Endodermal cell (in vitro differentiated cells): ENCODE measurements at regions not wholly inside any gene's neighbourhood (a gene's known extent, or its start where the extent isn't known, plus 50 kb on each side); places are given as distances from the start of the nearest gene placed in this dataset.

Experiments used
- DNase-seq: peaks from one replicate; pipeline ENCODE4 v3.0.0-alpha.2; 2017
- H3K27ac ChIP-seq: 2 replicates; pipeline ENCODE4 v1.5.1; 2013; ENCODE audit warnings: mild to moderate bottlenecking, low read depth, low read length, moderate library complexity
- H3K27me3 ChIP-seq: 2 replicates; pipeline ENCODE4 v1.6.1; 2013; ENCODE audit warnings: mild to moderate bottlenecking, low read length, moderate library complexity; ENCODE audit not compliant: insufficient read depth, control insufficient read depth, poor library complexity, severe bottlenecking
- H3K36me3 ChIP-seq: 2 replicates; pipeline ENCODE4 v1.7.0; 2013; ENCODE audit warnings: mild to moderate bottlenecking, low read length, moderate library complexity; ENCODE audit not compliant: control insufficient read depth, insufficient read depth
- H3K4me1 ChIP-seq: one replicate; pipeline ENCODE4 v1.7.0; 2013; ENCODE audit warnings: low read length; ENCODE audit not compliant: control insufficient read depth, insufficient read depth
- H3K4me3 ChIP-seq: 2 replicates; pipeline ENCODE4 v1.5.1; 2013; ENCODE audit warnings: mild to moderate bottlenecking, low read length, moderate library complexity
- H3K9ac ChIP-seq: 2 replicates; pipeline ENCODE4 v1.6.1; 2013; ENCODE audit warnings: mild to moderate bottlenecking, low read length, moderate library complexity; ENCODE audit not compliant: poor library complexity, severe bottlenecking; ENCODE audit errors: extremely low read depth
- H3K9me3 ChIP-seq: 2 replicates; pipeline ENCODE4 v1.6.1; 2013; ENCODE audit warnings: mild to moderate bottlenecking, low read length, moderate library complexity; ENCODE audit not compliant: control insufficient read depth
- H3K27ac Mint-ChIP-seq: 2 replicates; pipeline ENCODE4 v1.8.0; 2020; ENCODE audit warnings: mixed read lengths
- H3K27me3 Mint-ChIP-seq: 2 replicates; pipeline ENCODE4 v1.8.0; 2021; ENCODE audit warnings: mild to moderate bottlenecking, mixed read lengths; ENCODE audit not compliant: insufficient read depth
- H3K36me3 Mint-ChIP-seq: 2 replicates; pipeline ENCODE4 v1.8.0; 2020; ENCODE audit warnings: low read depth, mixed read lengths
- H3K4me1 Mint-ChIP-seq: 2 replicates; pipeline ENCODE4 v1.8.0; 2020; ENCODE audit warnings: mixed read lengths
- H3K4me3 Mint-ChIP-seq: 2 replicates; pipeline ENCODE4 v1.8.0; 2020; ENCODE audit warnings: mild to moderate bottlenecking, moderate library complexity, mixed read lengths
- H3K9me3 Mint-ChIP-seq: 2 replicates; pipeline ENCODE4 v1.8.0; 2020; ENCODE audit warnings: mild to moderate bottlenecking, mixed read lengths
- WGBS, 2 experiments: methylation state at CpG; one replicate each; pipeline versions ENCODE4 v1.1.5 to v1.1.7; 2013; ENCODE audit warnings: missing lambda C conversion rate in 2 of 2, mixed read lengths in 1 of 2; ENCODE audit not compliant: insufficient coverage in 1 of 2, insufficient read length in 1 of 2; 5-methylcytosine and 5-hydroxymethylcytosine counted together
- TF ChIP-seq, protein P1 (sequence below): fragments of 200-600 bp; sonication (generic); conservative IDR thresholded peaks from 2 replicates; pipeline ENCODE4 v1.5.0; 2021; ENCODE audit warnings: antibody characterized with exemption, mild to moderate bottlenecking

DNA sequence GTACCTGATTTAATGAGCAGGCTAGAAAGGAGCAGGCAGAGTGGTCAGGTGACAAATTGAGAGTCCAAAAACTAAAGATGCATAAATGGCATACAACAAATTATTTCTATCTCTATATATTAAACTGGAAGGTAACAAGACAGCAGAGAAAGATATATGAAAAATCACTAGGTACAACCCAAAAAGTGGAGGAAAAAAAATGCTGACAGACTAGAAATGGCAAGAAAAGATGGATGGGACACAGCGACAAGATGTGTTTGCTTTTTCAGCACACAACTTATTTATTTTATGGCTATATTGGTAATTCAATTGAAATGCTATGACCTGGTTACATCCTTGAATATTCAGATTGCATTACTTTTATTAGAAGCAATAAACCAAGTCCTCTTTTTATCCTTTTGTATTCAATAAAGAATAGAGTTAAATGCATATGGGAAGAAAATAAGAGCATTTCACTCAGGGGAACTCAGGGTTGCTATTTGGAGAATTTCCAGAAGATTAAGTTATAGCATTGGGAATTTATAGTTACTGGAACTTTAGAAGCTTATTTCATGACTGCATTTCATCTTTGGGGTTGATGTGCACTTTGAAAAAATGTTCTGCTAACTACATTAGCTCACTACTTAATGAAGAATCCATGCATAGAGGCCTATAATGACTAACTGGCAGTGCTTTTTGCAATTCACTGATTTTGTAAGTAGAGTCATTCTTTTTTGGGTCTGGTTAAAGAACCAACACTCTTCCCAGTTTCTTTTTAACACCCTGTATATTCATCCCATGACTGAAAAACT lies 566.6 kb upstream of the TUSC1 start:
- DNase-seq: no peak
- no peak overlapping the region for H3K9ac ChIP-seq
- H3K4me1 Mint-ChIP-seq: no peaks in the 10 kb centered on the region

DNA sequence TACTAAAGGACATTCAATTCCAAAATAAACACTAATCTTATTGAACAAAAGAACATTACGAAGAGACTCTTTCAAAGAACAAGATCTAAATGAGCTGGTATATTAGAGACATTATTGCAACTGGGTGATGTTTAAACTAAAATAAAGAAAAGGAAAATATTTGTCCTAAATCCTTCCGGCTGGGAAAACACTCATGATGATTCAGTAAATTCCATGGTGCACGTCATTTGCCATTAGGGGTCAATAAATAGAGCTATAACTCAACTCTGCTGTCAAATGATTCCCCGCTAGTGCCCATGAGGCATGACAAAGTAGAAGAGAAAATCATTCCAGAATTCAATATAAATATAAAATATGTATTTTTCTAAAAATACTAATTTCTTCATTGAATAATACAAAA lies 565.5 kb upstream of the TUSC1 start:
- H3K4me3 ChIP-seq: no peak overlapping the region
- Mint-ChIP-seq H3K36me3 (no peaks in the 10 kb centered on the region), H3K27me3 (no peaks in the 10 kb centered on the region), H3K9me3 (peaks cover 3% of the 10 kb centered on the region), H3K27ac (no peak overlapping the region), H3K4me3 (no peak overlapping the region), H3K4me1 (no peaks in the 10 kb centered on the region)
- no peak for DNase-seq
- H3K9ac ChIP-seq: no peak overlapping the region
- no peak overlapping the region for H3K27ac ChIP-seq
- H3K4me1 ChIP-seq: no peaks in the 10 kb centered on the region
- 79 to 95% methylated on average over 2 to 3 of the region's 4 CpGs for WGBS, 2 experiments
- no peaks in the 10 kb centered on the region for H3K36me3 ChIP-seq
- H3K9me3 ChIP-seq: peaks cover under 1% of the 10 kb centered on the region
- H3K27me3 ChIP-seq: no peaks in the 10 kb centered on the region
- TF ChIP-seq, protein P1, sequence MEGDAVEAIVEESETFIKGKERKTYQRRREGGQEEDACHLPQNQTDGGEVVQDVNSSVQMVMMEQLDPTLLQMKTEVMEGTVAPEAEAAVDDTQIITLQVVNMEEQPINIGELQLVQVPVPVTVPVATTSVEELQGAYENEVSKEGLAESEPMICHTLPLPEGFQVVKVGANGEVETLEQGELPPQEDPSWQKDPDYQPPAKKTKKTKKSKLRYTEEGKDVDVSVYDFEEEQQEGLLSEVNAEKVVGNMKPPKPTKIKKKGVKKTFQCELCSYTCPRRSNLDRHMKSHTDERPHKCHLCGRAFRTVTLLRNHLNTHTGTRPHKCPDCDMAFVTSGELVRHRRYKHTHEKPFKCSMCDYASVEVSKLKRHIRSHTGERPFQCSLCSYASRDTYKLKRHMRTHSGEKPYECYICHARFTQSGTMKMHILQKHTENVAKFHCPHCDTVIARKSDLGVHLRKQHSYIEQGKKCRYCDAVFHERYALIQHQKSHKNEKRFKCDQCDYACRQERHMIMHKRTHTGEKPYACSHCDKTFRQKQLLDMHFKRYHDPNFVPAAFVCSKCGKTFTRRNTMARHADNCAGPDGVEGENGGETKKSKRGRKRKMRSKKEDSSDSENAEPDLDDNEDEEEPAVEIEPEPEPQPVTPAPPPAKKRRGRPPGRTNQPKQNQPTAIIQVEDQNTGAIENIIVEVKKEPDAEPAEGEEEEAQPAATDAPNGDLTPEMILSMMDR: no peak

More for the DNA sequence above, 566.6 kb upstream of the TUSC1 start:
- Mint-ChIP-seq H3K36me3 (no peaks in the 10 kb centered on the region), H3K27ac (no peak overlapping the region), H3K4me3 (no peak overlapping the region), H3K27me3 (no peaks in the 10 kb centered on the region), H3K9me3 (peaks cover 13% of the 10 kb centered on the region)
- whole genome bisulfite sequencing, 2 experiments: 100% methylated on average over 1 of the region's 1 CpG; no CpG with 5 or more reads in 1 of the 2 experiments
- H3K36me3 ChIP-seq: no peaks in the 10 kb centered on the region
- H3K9me3 ChIP-seq: peaks cover 9% of the 10 kb centered on the region
- no peaks in the 10 kb centered on the region for H3K27me3 ChIP-seq
- H3K4me3 ChIP-seq: no peak overlapping the region
- TF ChIP-seq, protein P1: no peak
- H3K27ac ChIP-seq: no peak overlapping the region
- H3K4me1 ChIP-seq: no peaks in the 10 kb centered on the region

DNA sequence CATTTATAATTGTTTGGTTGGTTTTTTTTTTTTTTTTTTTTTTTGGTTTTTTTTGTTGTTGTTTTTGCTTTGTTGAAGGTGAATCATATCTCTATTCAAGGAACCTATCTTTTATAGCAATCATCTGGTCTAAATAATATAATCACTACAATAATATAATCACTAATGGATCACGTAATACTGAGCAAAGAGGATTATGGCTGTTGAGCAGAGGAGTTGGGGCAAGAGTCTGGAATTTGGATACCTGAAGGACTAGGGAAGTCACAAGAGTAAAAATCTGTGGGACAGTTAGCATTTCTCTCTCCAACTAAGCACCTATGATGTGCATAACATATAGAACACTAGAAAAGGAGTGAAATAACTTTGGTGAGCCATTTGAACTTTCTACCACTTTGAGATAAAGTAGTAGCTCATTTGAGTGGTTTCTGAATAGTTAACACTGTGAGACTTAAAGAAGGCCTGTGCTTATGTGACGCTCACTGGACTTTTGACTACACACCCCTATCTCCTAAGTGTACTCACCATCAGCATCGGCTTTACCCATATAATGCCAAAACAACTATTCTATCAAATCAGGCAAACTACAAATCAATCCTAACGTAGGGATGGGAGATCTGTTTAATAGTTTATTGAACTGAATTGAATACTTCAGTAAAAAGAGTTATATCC lies 564.9 kb upstream of the TUSC1 start:
- H3K4me1 Mint-ChIP-seq: no peaks in the 10 kb centered on the region
- H3K4me1 ChIP-seq: no peaks in the 10 kb centered on the region
- no peaks in the 10 kb centered on the region for H3K9me3 ChIP-seq
- H3K9ac ChIP-seq: no peak overlapping the region
- no peak overlapping the region for H3K4me3 ChIP-seq
- no peak overlapping the region for H3K4me3 Mint-ChIP-seq
- WGBS, 2 experiments: 94% methylated on average over 2 of the region's 4 CpGs; no CpG with 5 or more reads in 1 of the 2 experiments
- H3K27ac Mint-ChIP-seq: no peak overlapping the region
- no peaks in the 10 kb centered on the region for H3K27me3 Mint-ChIP-seq
- no peak overlapping the region for H3K27ac ChIP-seq
- H3K9me3 Mint-ChIP-seq: no peaks in the 10 kb centered on the region
- no peaks in the 10 kb centered on the region for H3K36me3 ChIP-seq
- H3K36me3 Mint-ChIP-seq: no peaks in the 10 kb centered on the region
- no peaks in the 10 kb centered on the region for H3K27me3 ChIP-seq
- no peak for DNase-seq
- TF ChIP-seq, protein P1: no peak
